Uterus (tissue), 3 donors: ENCODE measurements at regions not wholly inside any gene's neighbourhood (a gene's known extent, or its start where the extent isn't known, plus 50 kb on each side); places are given as distances from the start of the nearest gene placed in this dataset.
"Not testable (repeated sequence)": the region's sequence is repeated elsewhere in the genome, so short reads cannot be mapped to it uniquely, and the experiment has no call there.

Source experiments
- DNase-seq, 2 donors: peaks; one replicate each; pipeline ENCODE4 v3.0.0-alpha.2; 2019 to 2020
- H3K27ac ChIP-seq, 2 donors: fragments of 200-600 bp; sonication (generic); 1 replicate in 1 of 2; 2 replicates in 1 of 2; pipeline ENCODE4 v1.5.1; 2016 to 2018
- H3K27me3 ChIP-seq, 2 donors: fragments of 200-600 bp; sonication (generic); one replicate each; pipeline ENCODE4 v1.5.1; 2018 to 2019; ENCODE audit warnings: control low read depth in 1 of 2
- H3K36me3 ChIP-seq, 2 donors: fragments of 200-600 bp; sonication (generic); one replicate each; pipeline ENCODE4 v1.5.1; 2019; ENCODE audit warnings: control low read depth in 1 of 2
- H3K4me1 ChIP-seq, 2 donors: fragments of 200-600 bp; sonication (generic); one replicate each; pipeline ENCODE4 v1.5.1; 2018 to 2019; ENCODE audit warnings: control low read depth in 1 of 2
- H3K4me3 ChIP-seq, 2 donors: fragments of 200-600 bp; sonication (generic); 1 replicate in 1 of 2; 2 replicates in 1 of 2; pipeline ENCODE4 v1.5.1; 2018 to 2019; ENCODE audit warnings: mild to moderate bottlenecking in 1 of 2
- H3K9me3 ChIP-seq, 2 donors: fragments of 200-600 bp; sonication (generic); one replicate each; pipeline ENCODE4 v1.5.1; 2019; ENCODE audit warnings: control low read depth in 1 of 2
- POLR2A ChIP-seq, 2 donors: fragments of 450-650 bp; IDR thresholded peaks; one replicate each; pipeline ENCODE4 v1.6.1; 2016; ENCODE audit warnings: antibody characterized with exemption in 2 of 2, mild to moderate bottlenecking in 1 of 2, moderate library complexity in 1 of 2
- intact Hi-C: fragments of 100-400 bp; cut with DNase I; formaldehyde crosslinking; loops from one replicate; pipeline ENCODE4 v1.15.1; 2023; ENCODE audit warnings: low total_unique reads
- TF ChIP-seq, protein P1 (sequence below), 4 experiments: fragments of 200-600 bp in 2 of 4; fragments of 450-650 bp in 2 of 4; sonication (generic) in 2 of 4; IDR thresholded peaks; one replicate each; pipeline ENCODE4 v1.5.1; 2016 to 2019; ENCODE audit warnings: antibody characterized with exemption in 4 of 4, mild to moderate bottlenecking in 2 of 4, moderate library complexity in 1 of 4
- donor health status: DM: yes; HTN: yes; CAD: no.

DNA sequence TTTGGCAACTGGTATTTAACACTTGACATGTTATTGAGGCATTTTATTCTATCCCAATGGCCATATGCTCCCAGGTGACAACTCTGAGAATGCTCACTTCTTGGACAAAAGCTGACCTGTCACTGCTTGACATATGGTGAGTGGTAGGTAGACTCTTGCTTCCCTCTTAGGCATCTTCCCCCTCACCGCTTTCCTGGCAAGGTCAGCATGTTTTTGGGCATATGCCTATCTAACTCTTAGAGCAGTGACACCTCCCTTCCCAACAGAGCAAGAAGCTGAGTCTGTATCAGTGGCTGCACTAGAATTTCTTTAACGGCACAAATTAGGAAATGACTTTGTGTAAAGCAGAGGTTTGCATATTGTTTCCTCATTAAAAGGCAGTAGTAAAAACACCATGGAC lies 300.7 kb downstream of the OXSM start:
- no peaks in the 10 kb centered on the region for H3K27me3 ChIP-seq
- H3K4me1 ChIP-seq, result no peaks in the 10 kb centered on the region
- no peak overlapping the region for H3K4me3 ChIP-seq
- TF ChIP-seq, protein P1, sequence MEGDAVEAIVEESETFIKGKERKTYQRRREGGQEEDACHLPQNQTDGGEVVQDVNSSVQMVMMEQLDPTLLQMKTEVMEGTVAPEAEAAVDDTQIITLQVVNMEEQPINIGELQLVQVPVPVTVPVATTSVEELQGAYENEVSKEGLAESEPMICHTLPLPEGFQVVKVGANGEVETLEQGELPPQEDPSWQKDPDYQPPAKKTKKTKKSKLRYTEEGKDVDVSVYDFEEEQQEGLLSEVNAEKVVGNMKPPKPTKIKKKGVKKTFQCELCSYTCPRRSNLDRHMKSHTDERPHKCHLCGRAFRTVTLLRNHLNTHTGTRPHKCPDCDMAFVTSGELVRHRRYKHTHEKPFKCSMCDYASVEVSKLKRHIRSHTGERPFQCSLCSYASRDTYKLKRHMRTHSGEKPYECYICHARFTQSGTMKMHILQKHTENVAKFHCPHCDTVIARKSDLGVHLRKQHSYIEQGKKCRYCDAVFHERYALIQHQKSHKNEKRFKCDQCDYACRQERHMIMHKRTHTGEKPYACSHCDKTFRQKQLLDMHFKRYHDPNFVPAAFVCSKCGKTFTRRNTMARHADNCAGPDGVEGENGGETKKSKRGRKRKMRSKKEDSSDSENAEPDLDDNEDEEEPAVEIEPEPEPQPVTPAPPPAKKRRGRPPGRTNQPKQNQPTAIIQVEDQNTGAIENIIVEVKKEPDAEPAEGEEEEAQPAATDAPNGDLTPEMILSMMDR (IDR thresholded peaks at IDR 0.05), result no peak
- TF ChIP-seq POLR2A (IDR thresholded peaks at IDR 0.05), result no peak
- H3K9me3 ChIP-seq, result no peaks in the 10 kb centered on the region
- H3K36me3 ChIP-seq, result no peaks in the 10 kb centered on the region
- no peak for DNase-seq
- intact Hi-C loops, result no loop called here
- H3K27ac ChIP-seq, result no peak overlapping the region

DNA sequence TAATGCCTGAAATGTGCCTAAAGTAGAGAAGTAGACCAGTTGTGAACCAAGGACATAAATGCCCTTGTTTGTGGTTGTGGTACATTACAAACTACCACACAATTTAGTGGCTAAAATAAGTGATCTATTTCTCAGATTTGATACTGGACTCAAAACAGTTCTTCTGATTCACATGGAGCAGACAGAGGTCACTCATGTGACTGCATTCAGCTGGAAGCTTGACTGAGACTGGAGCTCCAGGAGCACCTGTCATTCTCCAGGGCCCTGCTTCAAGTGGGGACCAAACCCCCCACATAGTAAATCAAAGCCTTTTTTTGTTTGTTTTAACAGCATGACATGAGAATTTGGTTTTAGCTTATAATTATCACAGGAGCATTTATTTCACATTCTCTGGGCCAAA lies 301.2 kb downstream of the OXSM start:
- no peak overlapping the region for H3K4me3 ChIP-seq
- H3K4me1 ChIP-seq, result no peaks in the 10 kb centered on the region
- no peak overlapping the region for H3K27ac ChIP-seq
- no peaks in the 10 kb centered on the region for H3K36me3 ChIP-seq
- TF ChIP-seq POLR2A (IDR thresholded peaks at IDR 0.05), result no peak
- H3K9me3 ChIP-seq, result no peaks in the 10 kb centered on the region
- H3K27me3 ChIP-seq, result no peaks in the 10 kb centered on the region
- intact Hi-C loops, result no loop called here
- DNase-seq, result no peak

DNA sequence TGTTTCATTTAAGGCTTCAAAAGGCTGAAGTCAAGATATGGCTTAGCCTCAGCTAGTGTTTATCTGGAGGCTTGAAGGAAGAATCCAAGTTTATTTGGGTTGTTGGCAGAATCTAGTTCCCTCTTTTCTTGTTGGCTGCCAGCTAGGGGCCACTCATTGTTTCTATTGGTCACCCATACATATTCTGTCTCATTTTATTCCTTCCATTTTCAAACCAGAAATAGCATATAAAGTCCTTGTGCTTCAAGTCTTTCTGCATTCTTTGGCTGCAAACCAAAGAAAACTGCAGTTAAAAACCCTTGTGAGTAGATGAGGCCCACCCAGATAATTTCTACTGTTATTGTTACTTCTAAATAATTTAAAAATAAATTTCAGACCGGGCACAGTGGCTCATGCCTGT lies 301.7 kb downstream of the OXSM start:
- H3K9me3 ChIP-seq, result no peaks in the 10 kb centered on the region
- no peaks in the 10 kb centered on the region for H3K27me3 ChIP-seq
- no peaks in the 10 kb centered on the region for H3K36me3 ChIP-seq
- no peak for DNase-seq
- TF ChIP-seq, protein P1 (IDR thresholded peaks at IDR 0.05), result no peak
- no peak for TF ChIP-seq POLR2A (IDR thresholded peaks at IDR 0.05)
- H3K4me3 ChIP-seq, result no peak overlapping the region
- no peaks in the 10 kb centered on the region for H3K4me1 ChIP-seq
- intact Hi-C loops, result no loop called here
- no peak overlapping the region for H3K27ac ChIP-seq

DNA sequence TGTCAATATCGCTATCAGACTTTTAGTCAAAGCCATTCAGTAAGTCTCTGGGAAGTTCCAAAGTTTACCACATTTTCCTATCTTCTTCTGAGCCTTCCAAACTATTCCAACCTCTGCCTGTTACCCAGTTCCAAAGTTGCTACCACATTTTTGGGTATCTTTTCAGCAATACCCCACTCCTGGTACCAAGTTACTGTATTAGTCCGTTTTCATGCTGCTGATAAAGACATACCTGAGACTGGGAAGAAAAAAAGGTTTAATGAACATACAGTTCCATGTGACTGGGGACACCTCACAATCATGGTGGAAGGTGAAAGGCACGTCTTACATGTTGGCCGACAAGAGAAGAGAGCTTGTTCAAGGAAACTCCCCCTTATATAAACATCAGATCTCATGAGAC lies 307.2 kb downstream of the OXSM start:
- DNase-seq, H3K4me3 ChIP-seq, H3K27ac ChIP-seq, intact Hi-C loops, H3K4me1 ChIP-seq, H3K9me3 ChIP-seq, H3K36me3 ChIP-seq, H3K27me3 ChIP-seq: not testable (repeated sequence)

DNA sequence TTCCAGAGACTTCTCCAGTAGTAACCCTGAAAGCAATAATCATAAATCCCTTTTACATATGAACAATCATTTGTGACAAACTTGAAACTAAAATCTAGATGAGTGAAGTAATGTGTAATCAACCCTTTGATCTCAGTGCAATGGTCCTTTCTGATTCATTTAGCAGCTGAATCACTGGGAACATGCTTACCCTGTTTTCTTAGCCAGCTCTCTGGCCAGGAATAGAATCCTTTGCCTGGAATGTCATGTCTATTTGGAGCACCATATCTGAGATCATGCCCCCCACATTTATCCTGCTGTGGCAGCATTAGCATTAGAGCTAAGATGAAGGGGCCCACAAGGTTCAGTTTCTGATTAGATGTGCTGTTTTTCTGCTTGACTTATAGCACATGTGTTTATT lies 309.8 kb downstream of the OXSM start:
- Histone ChIP-seq H3K27me3 (no peaks in the 10 kb centered on the region), H3K27ac (no peak overlapping the region), H3K4me3 (no peak overlapping the region), H3K9me3 (no peaks in the 10 kb centered on the region), H3K36me3 (no peaks in the 10 kb centered on the region), H3K4me1 (no peaks in the 10 kb centered on the region)
- TF ChIP-seq, protein P1 (IDR thresholded peaks at IDR 0.05), result no peak
- TF ChIP-seq POLR2A (IDR thresholded peaks at IDR 0.05), result no peak
- intact Hi-C loops, result no loop called here
- no peak for DNase-seq

DNA sequence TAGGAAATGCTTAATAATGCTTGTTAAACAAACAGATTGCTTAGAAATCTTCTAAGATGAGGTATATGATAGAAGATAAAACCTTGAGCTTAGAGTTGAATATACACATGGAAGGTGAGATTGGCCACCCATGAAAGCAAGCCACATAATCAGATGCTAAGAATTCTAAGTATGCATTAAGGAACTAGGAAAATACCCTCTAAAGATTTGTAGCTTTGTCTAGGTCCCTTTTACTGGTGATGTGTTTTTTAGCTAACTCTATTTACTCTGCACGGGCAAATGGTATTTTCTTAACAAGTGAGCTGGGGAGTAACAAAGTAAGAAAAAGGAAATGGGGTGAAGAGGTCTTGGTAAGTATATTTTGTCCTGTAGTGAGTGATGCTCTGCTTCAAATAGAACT lies 310.3 kb downstream of the OXSM start:
- Histone ChIP-seq H3K27ac (no peak overlapping the region), H3K27me3 (no peaks in the 10 kb centered on the region)
- no peak for DNase-seq

More for the DNA sequence above, 310.3 kb downstream of the OXSM start:
- intact Hi-C loops, result no loop called here
- Histone ChIP-seq H3K4me3 (no peak overlapping the region), H3K36me3 (no peaks in the 10 kb centered on the region), H3K4me1 (no peaks in the 10 kb centered on the region), H3K9me3 (no peaks in the 10 kb centered on the region)
- TF ChIP-seq, protein P1 (IDR thresholded peaks at IDR 0.05), result no peak
- no peak for TF ChIP-seq POLR2A (IDR thresholded peaks at IDR 0.05)
